NCI-H1092 (cell line): ENCODE measurements at regions not wholly inside any gene's neighbourhood (a gene's known extent, or its start where the extent isn't known, plus 50 kb on each side); places are given as distances from the start of the nearest gene placed in this dataset.
"Not testable (repeated sequence)": the region's sequence is repeated elsewhere in the genome, so short reads cannot be mapped to it uniquely, and the experiment has no call there.

ENCODE experiments used
- DNase-seq: peaks from one replicate; lab custom pipeline; 2025; lab: John Stamatoyannopoulos, UW

DNA sequence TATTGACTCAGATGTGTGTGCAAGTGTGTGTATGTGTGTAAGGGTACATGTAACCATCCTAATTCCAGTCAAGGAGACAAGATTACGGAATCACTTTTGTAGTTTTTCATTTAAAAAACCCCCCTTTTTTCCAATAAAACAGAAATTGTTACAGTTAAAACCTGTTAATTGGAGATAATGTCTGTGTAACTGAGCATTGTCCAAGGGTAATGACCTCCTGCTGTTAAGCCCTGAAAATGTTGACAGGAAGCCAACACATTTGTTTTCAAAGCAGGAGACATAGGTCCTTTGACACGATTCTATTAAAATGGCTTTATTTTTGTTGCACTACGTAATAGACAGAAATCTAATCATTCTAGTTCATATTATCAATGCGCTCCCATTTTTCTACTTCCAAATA is 457.3 kb upstream of the ARRDC3 start:
- peak; percentile 1 for DNase-seq

DNA sequence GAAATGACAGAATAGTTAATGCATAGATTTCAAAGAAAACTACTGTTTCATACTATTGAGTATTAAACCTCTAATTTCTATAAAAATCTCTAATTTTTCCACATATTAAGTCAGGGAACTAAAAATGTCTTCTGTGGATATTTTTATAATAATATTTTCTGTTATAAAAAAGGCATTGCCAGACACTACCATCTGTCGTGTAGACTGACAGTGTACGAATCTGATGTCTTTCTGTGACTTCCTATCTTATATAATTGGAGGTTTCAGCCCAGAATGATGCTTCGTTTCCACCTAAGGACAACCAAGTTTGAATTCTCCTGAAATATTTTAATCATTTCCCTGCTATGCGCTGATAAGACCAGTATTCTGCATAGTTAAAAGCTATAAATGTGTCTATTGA is 456.6 kb upstream of the ARRDC3 start:
- DNase-seq = no peak

DNA sequence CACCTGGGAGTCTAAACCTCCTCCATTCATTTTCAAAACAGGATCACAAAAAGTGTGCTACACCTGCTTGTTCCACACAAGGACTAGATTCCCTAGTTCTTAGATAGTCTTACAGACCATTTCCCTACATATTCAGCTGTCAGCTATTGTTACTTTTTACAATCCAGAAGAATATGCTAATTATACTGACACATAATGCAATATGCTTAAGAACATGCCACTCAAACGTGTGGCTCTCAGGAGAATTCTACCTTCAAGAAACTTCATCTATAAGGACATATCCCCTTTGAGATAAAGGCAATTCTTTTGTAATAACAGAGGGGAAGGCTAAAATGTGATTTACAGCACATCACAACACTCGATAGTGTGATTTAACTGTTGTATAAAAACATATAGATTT is 456.1 kb upstream of the ARRDC3 start:
- no peak for DNase-seq

DNA sequence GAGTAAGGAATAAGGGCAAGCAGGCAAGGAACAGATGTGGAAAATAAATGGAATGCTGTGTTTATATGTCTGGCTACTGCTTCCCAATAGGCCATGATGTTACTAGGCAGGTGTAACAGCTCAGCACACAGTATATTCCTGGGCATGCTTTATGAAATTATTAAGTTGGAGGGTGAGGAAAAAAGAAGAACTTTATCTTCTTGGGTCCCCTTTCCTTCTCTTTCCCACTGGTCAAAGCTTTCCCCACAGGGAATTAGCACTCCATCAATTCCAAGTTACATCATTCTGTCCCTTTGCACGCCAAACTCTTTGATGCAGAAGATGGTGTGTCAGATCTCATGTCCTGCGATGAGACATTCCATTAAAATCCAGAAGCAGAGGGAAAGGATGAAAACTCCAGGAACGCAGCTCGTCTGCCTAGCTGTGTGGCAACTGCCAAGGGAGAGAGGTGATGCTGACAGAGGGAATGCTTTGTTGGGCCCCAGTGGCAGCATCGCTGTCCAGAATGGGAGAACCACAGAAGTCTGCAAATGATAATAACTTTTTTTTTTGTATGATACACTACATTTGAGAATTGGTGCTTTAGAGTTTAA is 447.3 kb upstream of the ARRDC3 start:
- DNase-seq = no peak

DNA sequence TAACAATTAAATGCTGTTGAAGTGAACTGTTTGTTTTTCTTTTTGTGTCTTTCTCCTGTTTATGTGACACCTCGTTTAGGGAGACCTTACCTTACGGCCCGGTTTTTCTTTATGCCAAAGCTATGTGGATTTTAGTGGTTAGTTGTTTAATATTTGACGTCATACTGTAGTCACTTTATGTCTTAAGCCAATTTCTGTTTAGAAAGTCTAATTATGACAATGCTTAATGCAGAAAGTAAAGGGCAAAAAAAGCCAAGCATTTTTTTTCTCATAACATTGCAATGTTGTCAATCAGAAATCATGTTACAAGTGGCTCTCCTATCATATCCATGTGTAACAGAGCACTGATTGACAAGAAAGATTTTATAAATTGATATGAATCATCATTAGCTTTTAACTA is 442.5 kb upstream of the ARRDC3 start:
- DNase-seq = no peak

DNA sequence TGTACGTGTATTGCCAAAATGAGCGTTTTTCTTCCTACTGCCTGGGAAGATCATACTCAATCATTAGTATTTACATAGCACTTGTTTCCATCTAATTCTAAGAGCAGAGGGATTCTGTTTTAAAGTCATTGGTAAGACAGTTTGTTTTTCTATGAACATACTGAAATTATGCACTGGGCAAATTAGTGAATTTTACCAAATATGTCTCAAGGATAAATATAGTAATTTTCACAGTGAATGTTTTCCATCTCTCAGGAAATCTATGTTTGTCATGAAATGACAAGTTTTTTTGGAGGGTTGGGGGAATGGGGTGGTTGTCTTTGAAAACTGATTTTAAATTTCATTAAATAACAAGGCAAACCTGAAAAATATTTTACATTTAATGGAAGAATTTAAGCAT is 441.3 kb upstream of the ARRDC3 start:
- DNase-seq = no peak

DNA sequence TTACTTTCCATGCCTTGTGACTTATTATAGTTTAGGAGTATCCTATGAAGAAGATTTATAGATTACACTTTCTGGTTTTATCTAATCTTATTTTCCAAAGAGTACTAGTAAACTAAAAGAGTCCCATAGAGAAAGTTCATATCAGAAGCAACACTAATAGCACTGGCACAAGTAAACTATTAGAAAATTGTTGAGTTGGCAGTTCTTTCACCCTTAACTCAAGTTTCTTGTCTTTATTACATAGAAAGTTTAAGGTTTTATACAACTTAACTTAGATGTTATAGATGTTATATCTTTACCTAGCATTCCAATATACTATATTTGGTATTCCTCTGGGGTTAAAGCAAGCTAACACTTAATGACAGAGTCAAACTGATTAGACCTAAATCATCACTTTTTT is 437.8 kb upstream of the ARRDC3 start:
- no peak for DNase-seq

DNA sequence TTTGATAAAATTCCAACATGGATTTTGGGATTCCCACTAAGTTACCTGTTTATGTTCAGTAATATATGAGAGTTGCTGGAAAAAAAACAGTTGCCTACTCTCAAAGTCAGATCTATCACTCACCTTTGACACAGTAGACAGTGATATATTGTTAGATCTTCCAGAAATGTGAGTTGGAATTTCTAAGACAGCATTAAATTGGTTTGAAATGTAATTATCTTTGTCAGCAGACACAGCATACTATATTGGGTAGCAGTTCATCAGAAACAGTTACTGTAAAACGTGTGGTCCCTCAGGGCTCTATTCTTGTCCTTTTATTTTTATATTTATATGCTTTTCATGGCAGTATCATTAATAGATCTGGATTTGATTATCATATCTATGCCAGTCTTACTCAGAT is 433.6 kb upstream of the ARRDC3 start:
- DNase-seq = no peak

DNA sequence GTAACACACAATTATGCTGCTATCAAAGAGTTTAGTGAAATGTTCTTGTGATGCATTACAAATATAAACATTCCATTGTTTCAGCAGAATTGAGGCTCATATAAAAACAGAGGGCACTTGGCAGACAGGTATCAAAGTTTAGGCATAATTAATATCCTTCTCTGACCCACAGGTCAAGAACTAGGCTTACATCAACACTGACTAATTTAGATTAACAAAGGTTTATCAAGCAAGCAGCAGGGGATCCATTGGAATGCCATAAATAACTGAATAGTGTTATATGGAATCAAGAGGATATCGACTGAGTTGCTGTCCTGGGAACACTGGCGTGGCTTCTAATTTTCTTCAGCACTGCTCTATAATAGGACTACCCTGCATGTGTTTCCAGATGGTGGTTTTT is 414.5 kb upstream of the ARRDC3 start:
- DNase-seq = no peak

DNA sequence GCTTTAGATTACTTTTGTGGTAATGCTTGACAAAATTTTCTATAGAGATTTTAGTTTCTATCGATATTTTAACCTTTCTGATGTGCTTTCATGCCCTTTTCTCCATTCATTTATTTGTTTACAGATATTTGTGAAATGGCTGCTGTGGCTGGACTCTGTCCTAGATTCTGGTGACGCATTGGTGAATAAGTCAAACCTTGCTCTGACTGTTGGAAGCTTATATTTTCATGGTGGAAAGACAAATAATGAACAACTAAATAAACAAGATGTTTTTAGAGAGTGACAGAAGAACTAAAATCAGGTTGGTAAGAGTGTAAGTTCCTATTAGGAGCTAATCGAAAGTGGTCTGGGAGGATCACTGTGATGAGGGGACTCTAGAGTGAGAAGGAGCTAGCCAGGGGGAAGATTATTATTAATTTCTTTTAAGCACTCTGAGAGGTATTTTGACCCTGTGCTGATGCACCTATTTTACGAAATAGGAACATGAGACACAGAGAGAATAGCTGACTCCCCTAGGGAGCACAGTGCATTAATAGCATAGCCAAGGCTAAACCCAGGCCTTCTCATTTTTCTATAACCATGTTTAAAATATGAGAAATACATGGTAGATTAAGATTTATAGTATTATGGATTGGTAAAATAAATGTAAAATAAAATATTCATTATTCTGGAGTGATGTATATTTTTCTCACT is 411.9 kb upstream of the ARRDC3 start:
- DNase-seq = no peak

DNA sequence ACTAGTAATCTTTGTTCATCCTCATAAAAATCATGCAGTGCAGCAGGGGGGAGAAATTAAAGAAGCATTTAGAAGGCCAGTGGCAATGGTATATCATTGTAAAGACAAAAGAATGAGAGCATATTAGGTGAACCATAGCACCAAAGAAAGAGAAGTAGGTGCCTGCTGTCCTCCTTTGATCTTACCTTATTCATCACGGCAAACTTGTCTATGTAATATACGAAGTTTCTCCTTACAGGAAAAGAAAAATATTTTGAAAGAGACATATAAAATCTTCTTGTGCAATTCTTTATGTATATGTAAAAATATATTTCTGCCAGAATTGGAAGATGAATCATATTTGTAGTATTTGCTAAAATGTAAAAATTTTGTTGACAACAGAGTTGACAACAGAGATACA is 411.3 kb upstream of the ARRDC3 start:
- no peak for DNase-seq

DNA sequence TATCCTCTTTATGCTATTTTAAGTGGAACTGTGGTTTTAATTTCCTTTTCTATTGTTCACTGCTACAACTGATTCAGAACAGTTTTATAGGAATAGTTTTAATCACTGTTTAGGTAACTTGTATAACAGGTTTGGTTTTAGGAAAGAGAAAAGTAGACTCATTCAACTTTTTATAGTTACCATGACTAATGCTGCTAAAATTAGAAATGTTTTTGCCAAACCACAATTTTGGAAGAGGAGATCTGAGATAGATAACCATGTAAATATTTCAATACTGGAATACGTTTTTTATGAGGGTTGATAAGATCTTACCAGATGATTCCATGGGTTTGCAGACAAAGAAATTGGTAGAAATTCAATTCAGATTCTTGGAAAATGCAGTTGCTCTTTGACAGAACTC is 404.6 kb upstream of the ARRDC3 start:
- DNase-seq = no peak

DNA sequence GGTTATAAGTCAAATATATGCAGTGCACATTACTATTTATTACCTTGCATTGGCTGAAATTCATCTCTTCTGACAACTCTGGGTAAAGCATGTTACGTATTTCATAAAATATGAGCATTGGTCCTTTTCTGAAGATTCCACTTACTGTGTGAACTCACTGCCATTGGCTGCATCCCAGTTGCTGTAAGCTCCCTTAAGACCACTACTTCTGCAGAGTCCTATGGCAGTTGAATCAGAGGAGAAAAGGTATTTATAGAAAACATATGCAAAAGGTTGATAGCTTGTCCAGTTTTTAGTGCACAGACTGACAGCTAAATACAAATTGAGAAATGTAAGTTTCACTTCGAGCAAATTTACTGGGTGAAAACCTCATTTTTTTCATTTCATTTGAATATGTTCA is 394.6 kb upstream of the ARRDC3 start:
- no peak for DNase-seq

DNA sequence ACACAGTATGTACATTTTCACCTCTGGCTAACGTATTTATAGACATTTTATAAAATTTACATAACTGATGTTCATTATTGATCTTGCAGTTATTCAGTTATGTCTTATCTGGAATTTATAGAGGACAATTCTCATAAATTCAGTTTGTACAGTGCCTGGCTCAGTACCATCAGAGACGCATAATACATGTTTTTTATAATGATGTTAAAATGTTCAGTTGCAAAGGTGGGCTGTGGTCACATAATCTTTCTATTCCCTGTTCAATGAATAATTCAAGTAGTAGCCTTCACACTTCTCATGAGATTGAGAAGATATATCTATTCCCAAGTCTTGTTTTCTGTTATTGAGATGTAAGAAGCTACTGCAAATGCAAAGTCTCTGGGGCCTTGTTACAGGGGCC is 393.1 kb upstream of the ARRDC3 start:
- no peak for DNase-seq

DNA sequence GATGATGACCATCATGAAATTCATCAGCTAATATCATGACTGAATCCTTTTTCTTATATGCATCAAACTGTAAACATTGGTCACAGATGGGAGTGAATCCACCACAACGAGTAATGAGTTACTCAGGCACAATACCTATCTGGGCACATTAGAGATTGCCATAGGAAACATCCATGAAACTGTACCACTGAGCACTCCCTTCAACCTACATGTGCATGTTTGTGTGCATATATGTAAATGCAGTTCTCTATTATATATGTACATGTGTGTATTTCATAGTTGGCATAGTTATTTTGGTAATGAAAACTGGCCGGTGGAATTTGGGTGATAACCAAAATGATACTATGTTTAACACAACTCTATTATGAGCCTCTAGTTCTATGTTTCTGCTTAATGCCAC is 387.3 kb upstream of the ARRDC3 start:
- no peak for DNase-seq

DNA sequence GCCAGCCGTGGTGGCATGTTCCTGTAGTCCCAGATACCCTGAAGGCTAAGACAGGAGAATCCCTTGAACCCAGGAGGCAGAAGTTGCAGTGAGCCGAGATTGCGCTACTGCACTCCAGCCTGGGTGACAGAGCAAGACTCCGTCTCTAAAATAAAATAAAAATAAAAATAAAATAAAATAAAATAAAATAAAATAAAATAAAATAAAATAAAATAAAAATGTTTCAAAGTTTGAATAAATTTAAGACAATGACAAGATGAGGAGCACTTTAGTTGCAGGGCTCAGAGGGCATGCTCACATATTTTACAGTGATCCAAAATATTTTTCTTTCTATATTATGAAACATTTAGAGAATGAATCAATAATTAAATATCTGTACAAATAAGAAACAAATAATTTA is 374.3 kb upstream of the ARRDC3 start:
- not testable (repeated sequence) for DNase-seq

DNA sequence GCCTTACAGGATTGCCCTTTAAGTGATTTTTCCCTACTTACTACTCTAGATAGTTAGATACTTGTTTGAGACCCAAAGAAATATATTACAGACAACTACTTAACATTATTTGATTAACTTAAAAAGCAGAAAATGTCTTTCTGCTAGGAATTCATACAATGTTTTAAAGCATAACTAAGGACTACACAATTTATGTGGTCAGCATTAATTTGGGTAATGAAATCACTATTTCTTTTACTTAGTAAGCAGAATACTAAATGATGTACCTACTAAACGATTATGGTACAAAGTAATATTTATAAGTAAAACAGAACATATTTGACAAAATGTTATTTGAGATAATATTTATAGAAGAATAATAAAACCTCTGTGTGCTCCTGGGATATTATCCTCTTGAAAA is 371.9 kb upstream of the ARRDC3 start:
- DNase-seq = no peak

DNA sequence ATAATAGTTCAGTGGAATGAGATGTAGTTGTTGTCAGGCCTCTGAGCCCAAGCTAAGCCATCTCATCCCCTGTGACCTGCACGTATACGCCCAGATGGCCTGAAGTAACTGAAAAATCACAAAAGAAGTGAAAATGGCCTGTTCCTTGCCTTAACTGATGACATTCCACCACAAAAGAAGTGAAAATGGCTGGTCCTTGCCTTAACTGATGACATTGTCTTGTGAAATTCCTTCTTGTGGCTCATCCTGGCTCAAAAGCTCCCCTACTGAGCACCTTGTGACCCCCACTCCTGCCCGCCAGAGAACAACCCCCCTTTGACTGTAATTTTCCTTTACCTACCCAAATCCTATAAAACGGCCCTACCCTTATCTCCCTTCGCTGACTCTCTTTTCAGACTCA is 361.4 kb upstream of the ARRDC3 start:
- DNase-seq = not testable (repeated sequence)

DNA sequence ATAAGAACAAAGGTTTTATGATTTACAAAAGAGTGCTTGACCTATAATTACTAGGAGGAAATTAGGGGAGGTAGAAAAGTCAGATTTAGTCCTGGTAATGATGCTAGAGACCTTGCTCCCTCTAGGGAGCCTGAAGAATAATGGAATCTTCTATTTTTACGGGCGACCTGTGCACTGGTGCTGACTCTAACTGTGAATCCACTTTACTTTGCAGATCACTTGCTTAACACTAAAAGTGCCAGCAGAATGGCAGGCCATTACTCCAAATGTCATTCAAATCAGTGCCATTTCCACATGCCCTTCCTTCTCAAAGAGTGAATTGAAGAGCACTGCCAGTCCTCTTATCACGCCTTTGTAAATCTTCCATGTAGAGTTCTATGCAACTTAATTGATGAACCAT is 359.4 kb upstream of the ARRDC3 start:
- no peak for DNase-seq

DNA sequence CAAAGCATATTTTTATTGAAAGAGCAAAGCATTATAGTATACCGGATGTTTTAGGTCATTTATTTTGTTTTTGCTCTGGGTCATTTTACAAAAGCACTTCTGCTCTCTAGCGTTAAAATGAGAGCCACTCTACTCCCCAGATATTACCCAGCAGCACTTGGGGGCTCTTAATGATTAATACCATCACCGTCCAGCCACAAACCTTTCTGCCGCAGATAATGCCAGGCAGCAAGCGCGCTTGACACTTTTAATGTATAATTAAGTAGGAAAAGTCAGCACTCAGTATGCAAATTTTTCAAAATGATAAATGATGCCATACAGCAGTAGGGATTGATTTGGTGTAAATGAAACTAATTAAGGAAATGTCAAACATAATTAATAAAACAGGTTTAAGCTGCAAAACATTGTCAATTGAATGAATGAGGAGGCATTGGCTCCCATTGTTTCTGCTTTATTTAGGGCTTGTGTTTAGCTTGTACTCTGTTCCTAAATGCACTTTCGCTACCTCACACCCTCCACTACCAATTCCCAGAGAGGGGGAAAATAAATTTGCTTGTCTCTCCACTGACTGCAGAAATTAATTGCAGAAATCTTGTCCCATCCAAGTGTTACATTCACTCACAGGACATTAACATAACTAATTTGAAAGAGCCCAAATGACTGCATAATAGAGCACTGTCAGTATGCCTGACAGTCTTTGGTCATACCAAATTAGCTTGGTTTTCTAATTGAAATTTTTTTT is 358.8 kb upstream of the ARRDC3 start:
- DNase-seq = no peak

DNA sequence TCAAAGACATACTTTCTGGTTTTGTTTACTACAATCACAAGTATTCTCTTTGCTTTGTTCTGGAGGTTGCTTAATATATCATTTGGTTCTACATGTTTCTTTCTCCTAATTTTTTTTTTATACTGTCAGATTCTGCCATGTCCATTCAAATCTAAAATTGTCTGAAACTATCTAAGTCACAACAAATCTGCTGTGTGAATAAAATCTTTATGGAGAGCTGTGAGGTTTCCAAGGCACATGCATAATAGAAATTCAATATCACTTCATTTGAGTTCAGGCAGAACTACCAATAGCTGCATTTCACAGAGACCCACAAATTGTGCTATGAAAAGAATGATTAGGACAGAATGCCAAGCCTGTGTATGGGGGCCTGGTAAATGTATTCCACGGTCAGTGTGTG is 346.9 kb upstream of the ARRDC3 start:
- no peak for DNase-seq

DNA sequence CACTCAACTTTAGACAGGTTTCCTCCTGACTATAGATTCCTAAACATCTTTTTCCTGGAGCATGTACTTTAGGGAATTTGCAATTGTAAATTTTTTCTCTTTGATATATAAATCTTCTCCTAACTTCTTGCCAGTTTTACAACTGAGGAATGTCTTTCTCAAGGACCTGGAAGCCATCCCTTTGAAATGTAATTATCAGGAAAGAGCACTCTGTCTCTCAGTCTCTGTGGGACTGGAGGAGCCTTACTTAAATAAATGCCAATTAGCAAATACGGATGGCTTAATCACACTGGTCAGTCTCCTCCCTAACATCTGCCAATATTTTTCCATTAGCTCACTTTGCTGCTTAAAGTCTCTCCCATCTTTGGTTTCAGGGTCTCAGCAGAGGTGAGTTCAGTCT is 344.3 kb upstream of the ARRDC3 start:
- DNase-seq = no peak

DNA sequence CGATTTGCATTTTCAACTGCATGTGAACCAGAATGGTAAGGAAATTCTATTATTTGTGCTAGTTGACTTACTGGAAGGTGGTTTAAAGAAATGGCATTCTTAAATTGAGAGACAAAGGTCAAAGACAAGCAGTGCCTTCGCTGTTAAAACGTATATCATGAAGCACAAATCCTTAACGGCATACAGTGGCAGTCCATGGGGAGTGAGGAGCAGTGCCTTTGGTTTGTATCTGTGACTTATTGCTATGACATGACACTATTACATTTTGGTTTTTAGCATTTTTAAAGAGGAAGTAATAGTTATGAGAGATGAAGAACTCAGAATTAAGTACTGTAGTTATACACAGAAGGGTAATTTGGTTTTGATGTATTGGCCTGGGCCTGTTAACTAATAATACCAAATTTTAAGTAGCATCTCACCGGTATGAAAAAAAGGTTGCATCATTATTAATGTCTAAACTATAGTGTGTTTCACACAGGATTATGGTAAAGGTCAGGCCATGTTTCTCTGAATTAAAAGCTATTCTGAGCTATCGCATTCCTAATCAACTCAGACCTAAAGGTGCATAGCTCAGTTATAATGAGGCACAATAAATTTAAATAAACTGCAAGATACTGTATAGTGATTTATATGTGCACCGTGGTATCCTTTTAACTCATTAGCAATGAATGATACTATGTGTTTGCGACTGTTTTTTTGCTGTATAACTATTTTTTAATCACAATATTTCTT is 339.8 kb upstream of the ARRDC3 start:
- DNase-seq = no peak
